WTC11 (cell line): ENCODE measurements at regions not wholly inside any gene's neighbourhood (a gene's known extent, or its start where the extent isn't known, plus 50 kb on each side); places are given as distances from the start of the nearest gene placed in this dataset.

Experiments used
- ATF2 ChIP-seq: sonication (generic); formaldehyde crosslinking; IDR thresholded peaks from 2 replicates; pipeline ENCODE4 v1.8.1; 2022; ENCODE audit warnings: low read depth, missing genetic modification reagents, borderline replicate concordance
- ATF3 ChIP-seq: sonication (generic); formaldehyde crosslinking; conservative IDR thresholded peaks from 2 replicates; pipeline ENCODE4 v1.8.1; 2022; ENCODE audit warnings: mild to moderate bottlenecking, missing genetic modification reagents
- CTCF ChIP-seq: fragments of 200-600 bp; IDR thresholded peaks from 2 replicates; pipeline ENCODE4 v1.8.0; 2022; ENCODE audit warnings: antibody characterized with exemption
- EMX1 ChIP-seq: fragments of 250-450 bp; sonication (Bioruptor Pico); IDR thresholded peaks from 2 replicates; pipeline ENCODE4 v1.8.0; 2021; ENCODE audit warnings: mild to moderate bottlenecking
- FOXJ3 ChIP-seq: sonication (generic); formaldehyde crosslinking; IDR thresholded peaks from 2 replicates; pipeline ENCODE4 v1.9.0; 2021; ENCODE audit warnings: missing genetic modification reagents, mild to moderate bottlenecking, borderline replicate concordance
- FOXK1 ChIP-seq: sonication (generic); formaldehyde crosslinking; IDR thresholded peaks from 2 replicates; pipeline ENCODE4 v1.8.0; 2022; ENCODE audit warnings: mild to moderate bottlenecking, moderate library complexity, missing genetic modification reagents
- MAX ChIP-seq: sonication (generic); formaldehyde crosslinking; IDR thresholded peaks from 2 replicates; pipeline ENCODE4 v1.8.0; 2022; ENCODE audit warnings: mild to moderate bottlenecking, missing genetic modification reagents
- NR3C1 ChIP-seq: sonication (generic); formaldehyde crosslinking; conservative IDR thresholded peaks from 2 replicates; pipeline ENCODE4 v1.8.1; 2023; ENCODE audit warnings: low read depth, mild to moderate bottlenecking, missing genetic modification reagents
- PRDM15 ChIP-seq: sonication (generic); formaldehyde crosslinking; IDR thresholded peaks from 2 replicates; pipeline ENCODE4 v1.8.0; 2022; ENCODE audit warnings: missing genetic modification reagents
- RELA ChIP-seq: sonication (generic); formaldehyde crosslinking; IDR thresholded peaks from 2 replicates; pipeline ENCODE4 v1.8.1; 2022; ENCODE audit warnings: missing genetic modification reagents, mild to moderate bottlenecking, borderline replicate concordance
- TP53 ChIP-seq: sonication (generic); formaldehyde crosslinking; IDR thresholded peaks from 2 replicates; pipeline ENCODE4 v1.8.1; 2023; ENCODE audit warnings: mild to moderate bottlenecking, missing genetic modification reagents
- USF2 ChIP-seq: sonication (generic); formaldehyde crosslinking; IDR thresholded peaks from 2 replicates; pipeline ENCODE4 v1.8.1; 2023; ENCODE audit warnings: mild to moderate bottlenecking, missing genetic modification reagents, moderate library complexity
- ZNF121 ChIP-seq: sonication (generic); formaldehyde crosslinking; IDR thresholded peaks from 2 replicates; pipeline ENCODE4 v1.8.0; 2023; ENCODE audit warnings: missing genetic modification reagents
- ZNF138 ChIP-seq: sonication (generic); formaldehyde crosslinking; conservative IDR thresholded peaks from 2 replicates; pipeline ENCODE4 v1.8.1; 2022; ENCODE audit warnings: mild to moderate bottlenecking, moderate library complexity, missing genetic modification reagents

- TF ChIP-seq ATF2 (CRISPR knock-in tag) (no peak), RELA (CRISPR knock-in tag) (no peak), ZNF138 (no peak), EMX1 (CRISPR knock-in tag) (no peak), TP53 (CRISPR knock-in tag) (no peak), FOXJ3 (CRISPR knock-in tag) (no peak), FOXK1 (CRISPR knock-in tag) (no peak), ATF3 (CRISPR knock-in tag) (no peak), CTCF (no peak), PRDM15 (no peak), USF2 (no peak), ZNF121 (no peak), NR3C1 (no peak), MAX (CRISPR knock-in tag) (no peak)
Observed at GRCh38 chr14:55747186-55747585, 167.2 kb downstream of the KTN1 start.
